OCI-LY1 (cell line): ENCODE measurements at regions not wholly inside any gene's neighbourhood (a gene's known extent, or its start where the extent isn't known, plus 50 kb on each side); places are given as distances from the start of the nearest gene placed in this dataset.

Experiments used
- H2AFZ ChIP-seq: fragments of 200-600 bp; sonication (generic), shearing (Covaris generic); 2 replicates; pipeline ENCODE4 v1.6.0; 2014; ENCODE audit warnings: antibody characterized with exemption, mild to moderate bottlenecking, low read length
- H3F3A ChIP-seq: fragments of 200-600 bp; sonication (generic), shearing (Covaris generic); 2 replicates; pipeline ENCODE4 v1.6.0; 2014; ENCODE audit warnings: mild to moderate bottlenecking, antibody characterized with exemption, low read length, moderate library complexity; ENCODE audit not compliant: insufficient read depth
- H3K27ac ChIP-seq: fragments of 200-600 bp; sonication (generic); 2 replicates; pipeline ENCODE4 v1.5.1; 2014; ENCODE audit warnings: low read length, mixed run types, mild to moderate bottlenecking, low read depth; ENCODE audit not compliant: poor library complexity, severe bottlenecking
- H3K27me3 ChIP-seq: fragments of 200-600 bp; sonication (generic); 2 replicates; pipeline ENCODE4 v1.6.0; 2014; ENCODE audit warnings: antibody characterized with exemption, mild to moderate bottlenecking, low read length, moderate library complexity; ENCODE audit not compliant: insufficient read depth
- H3K36me3 ChIP-seq: fragments of 200-600 bp; sonication (generic); 2 replicates; pipeline ENCODE4 v1.6.1; 2014; ENCODE audit warnings: mild to moderate bottlenecking, antibody characterized with exemption, low read length, moderate library complexity, mixed read lengths; ENCODE audit not compliant: insufficient read depth
- H3K4me1 ChIP-seq: fragments of 200-600 bp; sonication (generic); 2 replicates; pipeline ENCODE4 v1.5.1; 2014; ENCODE audit warnings: mild to moderate bottlenecking, low read length, moderate library complexity; ENCODE audit not compliant: insufficient read depth, severe bottlenecking
- H3K4me2 ChIP-seq: fragments of 200-600 bp; sonication (generic), shearing (Covaris generic); 2 replicates; pipeline ENCODE4 v1.6.1; 2014; ENCODE audit warnings: low read length
- H3K4me3 ChIP-seq: fragments of 200-600 bp; sonication (generic); 2 replicates; pipeline ENCODE4 v1.5.1; 2014; ENCODE audit warnings: low read length, low read depth, mild to moderate bottlenecking, mixed read lengths; ENCODE audit not compliant: poor library complexity, severe bottlenecking
- H3K79me2 ChIP-seq: fragments of 200-600 bp; shearing (Covaris generic); 2 replicates; pipeline ENCODE4 v1.6.1; 2016; ENCODE audit warnings: mixed run types, low read length, mixed read lengths; ENCODE audit not compliant: insufficient read depth
- H3K9ac ChIP-seq: fragments of 200-600 bp; sonication (generic), shearing (Covaris generic); 2 replicates; pipeline ENCODE4 v1.6.1; 2014; ENCODE audit warnings: mild to moderate bottlenecking, low read length, mixed read lengths
- H3K9me2 ChIP-seq: fragments of 200-600 bp; sonication (generic), shearing (Covaris generic); 2 replicates; pipeline ENCODE4 v1.6.1; 2014; ENCODE audit warnings: low read depth, mild to moderate bottlenecking, low read length, mixed read lengths
- H3K9me3 ChIP-seq: fragments of 200-600 bp; shearing (Covaris generic); 2 replicates; pipeline ENCODE4 v1.6.1; 2014; ENCODE audit warnings: low read length, mixed read lengths
- H4K20me1 ChIP-seq: fragments of 200-600 bp; sonication (generic), shearing (Covaris generic); 2 replicates; pipeline ENCODE4 v1.6.0; 2016; ENCODE audit warnings: mild to moderate bottlenecking, low read length; ENCODE audit not compliant: insufficient read depth
- CTCF ChIP-seq: fragments of 200-600 bp; sonication (generic), shearing (Covaris generic); IDR thresholded peaks from 2 replicates; pipeline ENCODE4 v1.5.1; 2017; ENCODE audit warnings: mild to moderate bottlenecking, antibody characterized with exemption, low read length, moderate library complexity, mixed read lengths
- EZH2 ChIP-seq: fragments of 200-600 bp; sonication (generic), shearing (Covaris generic); IDR thresholded peaks from 2 replicates; pipeline ENCODE4 v1.8.0; 2017; ENCODE audit warnings: borderline replicate concordance, mixed run types, mild to moderate bottlenecking, antibody characterized with exemption, low read length, moderate library complexity, mixed read lengths

DNA sequence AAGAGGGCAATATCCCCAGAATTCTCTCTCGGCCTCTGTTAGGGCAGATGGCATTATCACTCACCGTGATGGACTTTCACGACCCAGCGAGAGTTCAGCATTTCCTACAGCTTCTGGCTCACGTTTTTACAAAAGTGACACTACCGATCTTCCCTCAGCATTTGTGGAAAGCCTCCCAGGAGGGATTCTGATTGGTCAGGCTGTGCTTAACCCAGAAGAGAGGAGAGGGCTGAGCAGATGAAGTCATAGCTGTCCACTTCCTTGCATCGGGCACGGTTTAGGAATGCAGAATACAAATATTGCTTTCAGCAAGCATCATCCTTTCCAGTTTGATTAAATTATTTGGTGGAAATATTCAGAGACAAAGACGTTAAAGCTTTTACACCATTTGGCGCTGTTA lies 277.4 kb upstream of the MSX2 start:
- H3K4me1 ChIP-seq = no peaks in the 10 kb centered on the region
- H3K79me2 ChIP-seq = no peaks in the 10 kb centered on the region
- no peak overlapping the region for H3K4me3 ChIP-seq
- H3K36me3 ChIP-seq = no peaks in the 10 kb centered on the region
- no peak overlapping the region for H2AFZ ChIP-seq
- H3K4me2 ChIP-seq = no peak overlapping the region
- H4K20me1 ChIP-seq = no peaks in the 10 kb centered on the region
- no peaks in the 10 kb centered on the region for H3F3A ChIP-seq
- no peaks in the 10 kb centered on the region for H3K27me3 ChIP-seq
- no peak overlapping the region for H3K27ac ChIP-seq
- H3K9ac ChIP-seq = no peak overlapping the region
- no peaks in the 10 kb centered on the region for H3K9me3 ChIP-seq
- TF ChIP-seq EZH2 (no peak), CTCF (no peak)
- H3K9me2 ChIP-seq = no peaks in the 10 kb centered on the region

- H2AFZ ChIP-seq = no peak overlapping the region
- H3K4me3 ChIP-seq = no peak overlapping the region
- H4K20me1 ChIP-seq = no peaks in the 10 kb centered on the region
- H3K27me3 ChIP-seq = no peaks in the 10 kb centered on the region
- no peaks in the 10 kb centered on the region for H3K9me2 ChIP-seq
- H3K27ac ChIP-seq = no peak overlapping the region
- no peaks in the 10 kb centered on the region for H3K9me3 ChIP-seq
- H3F3A ChIP-seq = no peaks in the 10 kb centered on the region
- H3K4me1 ChIP-seq = no peaks in the 10 kb centered on the region
- no peak overlapping the region for H3K9ac ChIP-seq
- H3K79me2 ChIP-seq = no peaks in the 10 kb centered on the region
- no peak for TF ChIP-seq EZH2
- no peak for TF ChIP-seq CTCF
- no peak overlapping the region for H3K4me2 ChIP-seq
- H3K36me3 ChIP-seq = no peaks in the 10 kb centered on the region
These were observed 276.3 kb upstream of the MSX2 start for GRCh38 chr5:174448041-174448440.

GRCh38 chr5:174448662-174449061 lies 275.7 kb upstream of the MSX2 start:
- Histone ChIP-seq H3K4me3 (no peak overlapping the region), H3K27ac (no peak overlapping the region)

More at GRCh38 chr5:174448662-174449061, 275.7 kb upstream of the MSX2 start:
- Histone ChIP-seq H3K4me1 (no peaks in the 10 kb centered on the region), H3F3A (no peaks in the 10 kb centered on the region), H3K27me3 (no peaks in the 10 kb centered on the region), H2AFZ (no peak overlapping the region), H3K9me2 (no peaks in the 10 kb centered on the region), H3K36me3 (no peaks in the 10 kb centered on the region), H3K4me2 (no peak overlapping the region), H3K9ac (no peak overlapping the region), H4K20me1 (no peaks in the 10 kb centered on the region), H3K79me2 (no peaks in the 10 kb centered on the region), H3K9me3 (no peaks in the 10 kb centered on the region)
- TF ChIP-seq EZH2 = no peak
- no peak for TF ChIP-seq CTCF
